Right lung (tissue), 2 donors: ENCODE measurements at regions not wholly inside any gene's neighbourhood (a gene's known extent, or its start where the extent isn't known, plus 50 kb on each side); places are given as distances from the start of the nearest gene placed in this dataset.

ENCODE experiments used
- DNase-seq, 2 donors: peaks; one replicate each; pipeline ENCODE4 v3.0.0-alpha.2; 2013

DNA sequence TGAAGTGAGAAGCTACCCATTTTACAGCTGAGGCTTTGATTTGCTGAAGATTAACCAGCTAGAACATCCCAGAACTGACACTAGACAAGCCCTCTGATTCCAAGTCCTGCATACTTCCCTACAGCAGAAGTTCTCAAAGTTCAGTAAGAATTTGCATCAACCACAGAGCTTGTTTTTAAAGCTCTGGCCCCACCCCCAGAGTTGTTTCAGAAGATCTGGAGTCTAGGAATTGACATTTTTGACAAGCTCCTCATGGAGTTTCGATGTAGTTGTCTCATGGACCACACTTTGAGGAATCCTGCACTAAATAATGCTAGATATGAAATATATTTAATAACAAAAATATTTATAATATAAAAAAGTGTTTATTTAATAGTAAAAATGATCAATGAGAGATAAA, 120.3 kb upstream of the ADAMTS18 start:
- DNase-seq, result no peak

DNA sequence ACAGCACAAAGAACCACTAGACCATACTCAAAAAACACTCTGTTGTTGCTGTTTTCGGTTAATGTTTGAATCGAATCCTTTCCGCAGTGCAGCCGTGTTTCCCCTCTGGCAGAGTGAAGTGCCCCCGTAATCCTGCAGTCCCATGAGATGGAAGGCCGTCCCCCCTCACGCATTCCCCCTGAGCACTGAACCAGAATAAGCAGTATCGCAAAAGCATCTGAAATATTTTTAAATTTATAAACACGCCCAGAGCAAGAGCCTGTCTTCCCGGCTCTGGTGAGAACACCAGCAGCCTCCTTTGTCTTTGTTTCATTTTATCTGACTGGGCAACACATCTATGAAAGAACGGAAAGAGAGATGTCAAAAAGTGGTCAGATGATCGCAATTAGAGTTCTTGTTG, 121.0 kb upstream of the ADAMTS18 start:
- no peak for DNase-seq

DNA sequence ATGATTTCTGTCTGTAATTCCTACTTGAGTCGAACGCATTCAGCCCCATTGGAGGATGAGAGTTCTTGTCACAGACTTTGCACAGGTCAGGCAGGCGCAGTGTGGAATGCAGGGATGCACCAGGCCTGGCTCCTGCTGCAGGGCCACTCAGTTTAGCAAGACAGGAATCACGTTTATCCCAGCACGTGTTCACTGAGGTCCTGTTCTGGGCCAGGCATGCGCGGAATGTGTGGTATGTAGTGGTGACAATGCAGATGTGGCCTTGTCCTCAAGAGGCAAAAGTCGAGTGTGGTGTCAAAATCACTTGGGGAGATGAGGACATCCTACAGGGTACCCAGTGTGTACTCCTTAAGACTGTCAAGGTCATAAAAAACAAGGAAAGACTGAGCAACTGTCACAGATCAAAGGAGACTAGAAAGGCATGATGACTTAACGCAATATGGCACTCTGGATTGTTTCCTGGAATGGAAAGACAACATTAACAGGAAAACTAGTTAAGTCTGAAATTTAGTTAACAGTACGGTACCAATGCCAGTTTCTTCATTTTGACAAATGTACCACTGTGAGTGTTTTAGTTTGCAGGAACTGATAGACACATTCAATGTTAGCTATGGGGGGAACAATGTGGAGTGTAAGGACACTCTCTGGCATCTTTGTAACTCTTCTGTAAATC, 121.5 kb upstream of the ADAMTS18 start:
- no peak for DNase-seq

DNA sequence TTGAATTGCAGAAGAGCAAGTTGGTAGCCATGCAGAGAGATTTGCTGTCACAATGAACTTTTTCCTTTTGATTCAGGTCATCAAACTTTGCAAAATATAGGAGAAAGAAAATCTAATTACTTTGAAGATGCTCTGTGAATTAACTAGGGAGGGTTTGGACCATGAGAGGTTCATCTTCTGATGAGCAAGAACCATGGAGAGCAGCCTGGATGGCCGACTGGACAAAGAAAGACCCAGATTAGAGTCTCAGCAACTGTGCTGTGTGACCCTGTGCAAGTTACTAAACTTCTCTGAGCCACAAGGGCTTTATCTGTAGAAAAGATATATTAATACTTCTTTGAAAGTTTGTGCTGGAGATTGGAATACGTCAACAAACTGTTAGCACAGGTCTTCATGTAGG, 122.6 kb upstream of the ADAMTS18 start:
- DNase-seq, result no peak

DNA sequence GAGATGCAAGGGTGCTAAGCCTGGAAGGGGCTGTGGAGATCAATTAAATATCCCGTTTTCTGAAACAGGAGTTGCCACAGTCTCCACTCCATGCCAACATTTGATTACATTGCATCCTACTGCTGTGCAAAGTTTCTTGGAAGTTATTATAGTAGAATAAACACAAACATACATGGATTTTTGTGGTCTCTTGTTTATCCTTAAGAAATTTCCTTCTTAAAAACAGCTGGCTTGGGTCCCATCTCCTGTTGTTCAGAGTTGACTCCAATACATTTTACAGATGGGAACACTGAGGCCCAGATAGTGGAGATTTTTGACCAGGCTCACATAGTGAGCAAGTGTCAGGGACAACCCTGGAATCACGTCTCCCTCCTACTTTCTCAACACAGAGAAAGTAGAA, 124.0 kb upstream of the ADAMTS18 start:
- no peak for DNase-seq

DNA sequence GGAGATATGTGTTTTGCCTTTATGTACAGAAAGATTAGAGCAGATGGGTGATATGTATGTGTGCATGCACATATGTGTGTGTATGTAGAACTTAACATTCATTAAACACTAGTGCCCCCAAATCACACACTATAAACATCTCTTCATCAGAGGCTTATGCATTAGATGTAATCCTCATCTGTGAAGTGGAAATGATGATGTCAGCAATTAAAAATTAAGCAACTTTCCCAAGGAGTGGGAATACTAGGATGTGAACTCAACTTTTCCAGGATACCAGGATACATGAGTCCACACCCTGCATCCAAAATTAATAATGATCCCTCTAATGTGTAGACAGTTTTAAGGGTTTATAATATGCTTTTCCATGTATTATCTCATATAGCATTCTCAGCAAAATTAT, 127.7 kb upstream of the ADAMTS18 start:
- DNase-seq, result no peak

DNA sequence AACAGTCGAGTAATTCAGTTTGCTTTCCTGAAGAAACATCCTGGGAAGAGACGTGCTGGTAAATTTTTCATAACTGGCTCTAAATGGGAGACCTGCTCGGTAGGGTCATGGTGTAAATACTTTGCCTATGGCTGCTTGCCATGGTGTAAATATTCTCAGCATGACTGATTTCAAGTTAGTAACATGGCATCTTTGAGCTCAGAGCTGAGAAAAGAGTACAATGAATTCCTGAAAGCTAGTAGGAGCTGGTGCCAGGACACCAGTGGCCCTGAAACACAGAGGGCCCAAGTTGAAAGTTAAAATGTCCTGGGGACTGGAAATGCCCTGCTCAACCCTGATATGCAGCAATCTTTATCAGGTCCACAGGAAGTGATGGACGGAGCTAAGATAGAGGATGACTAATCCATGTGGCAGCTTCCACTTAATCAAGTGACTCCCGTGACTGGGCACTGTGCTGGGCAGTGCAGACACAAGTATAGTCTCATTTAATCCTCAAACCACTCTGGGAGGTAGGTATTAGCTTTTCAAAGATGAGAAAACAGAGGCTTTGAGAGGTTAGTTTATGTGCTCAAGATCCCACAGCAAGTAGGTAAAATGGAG, 130.1 kb upstream of the ADAMTS18 start:
- DNase-seq, result no peak

DNA sequence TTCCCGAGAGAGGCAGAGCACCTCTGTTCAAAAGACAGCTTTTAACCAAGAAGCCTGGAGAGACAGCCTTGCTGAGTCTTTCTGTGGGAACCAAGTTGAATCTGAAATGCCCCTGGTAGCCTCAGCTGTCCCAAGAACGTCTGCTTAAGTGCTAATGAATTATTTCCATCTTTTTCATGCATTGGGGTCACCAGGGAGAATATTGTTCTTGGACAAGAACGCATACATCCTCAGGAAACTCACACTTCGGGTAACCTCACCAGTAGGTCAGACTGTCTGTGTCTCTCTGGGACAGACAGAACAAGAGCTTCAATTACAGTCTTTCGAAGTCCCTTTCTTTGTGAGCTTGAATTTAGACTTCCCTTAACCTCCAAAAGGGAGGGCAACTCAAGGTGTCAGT, 134.6 kb upstream of the ADAMTS18 start:
- DNase-seq, result no peak

DNA sequence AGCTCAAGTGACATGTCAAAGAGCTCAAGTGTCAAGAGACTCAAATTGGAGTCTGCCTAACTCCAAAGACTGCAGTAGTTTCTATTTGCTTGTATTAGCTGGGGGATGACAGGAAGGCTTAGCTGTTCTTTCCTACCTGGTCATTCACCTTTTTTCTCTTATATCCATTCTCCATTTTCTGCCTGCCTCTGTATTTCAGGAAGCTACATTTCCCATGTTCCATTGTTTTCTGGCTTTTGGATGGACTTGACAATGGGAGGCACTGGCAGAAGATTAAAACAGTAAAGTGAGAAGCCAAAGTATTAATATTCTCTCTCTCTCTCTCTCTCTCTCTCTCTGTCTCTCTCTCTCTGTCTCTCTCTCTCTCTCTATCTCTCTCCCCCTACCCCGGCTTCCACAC, 135.7 kb upstream of the ADAMTS18 start:
- DNase-seq, result no peak

DNA sequence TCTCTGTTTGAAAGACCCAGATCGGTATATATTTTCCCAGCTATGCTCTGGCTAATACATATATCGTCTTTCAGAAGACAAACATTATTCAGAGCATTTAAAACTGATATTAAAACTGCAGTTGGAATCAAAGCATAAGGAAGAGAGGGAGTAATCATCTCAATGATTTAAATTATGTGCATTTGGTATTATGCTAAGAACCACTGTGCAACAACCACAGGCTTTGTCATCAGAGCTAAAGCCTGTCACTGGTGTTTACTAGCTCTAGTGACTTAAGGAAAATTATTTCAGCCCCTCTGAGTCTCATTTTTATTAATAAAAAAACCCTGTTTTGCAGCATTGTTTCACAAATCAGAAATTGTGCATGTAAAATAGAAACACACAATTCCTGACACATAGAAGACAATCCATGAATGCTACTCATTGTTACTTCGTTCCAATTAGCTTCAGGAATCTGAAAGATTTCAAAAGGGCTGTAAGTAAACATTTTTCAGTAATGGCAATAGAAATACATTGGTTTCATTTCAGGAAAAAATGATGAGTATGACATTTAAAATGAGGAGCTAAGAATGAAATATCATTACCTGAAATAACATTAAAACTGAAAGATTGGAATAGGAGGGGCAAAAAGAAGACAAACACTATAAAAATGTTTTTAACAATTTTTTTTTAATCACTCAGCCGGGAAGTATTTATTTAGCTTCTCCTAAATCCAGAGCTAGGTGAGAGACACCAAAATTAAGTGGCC, 136.5 kb upstream of the ADAMTS18 start:
- no peak for DNase-seq

DNA sequence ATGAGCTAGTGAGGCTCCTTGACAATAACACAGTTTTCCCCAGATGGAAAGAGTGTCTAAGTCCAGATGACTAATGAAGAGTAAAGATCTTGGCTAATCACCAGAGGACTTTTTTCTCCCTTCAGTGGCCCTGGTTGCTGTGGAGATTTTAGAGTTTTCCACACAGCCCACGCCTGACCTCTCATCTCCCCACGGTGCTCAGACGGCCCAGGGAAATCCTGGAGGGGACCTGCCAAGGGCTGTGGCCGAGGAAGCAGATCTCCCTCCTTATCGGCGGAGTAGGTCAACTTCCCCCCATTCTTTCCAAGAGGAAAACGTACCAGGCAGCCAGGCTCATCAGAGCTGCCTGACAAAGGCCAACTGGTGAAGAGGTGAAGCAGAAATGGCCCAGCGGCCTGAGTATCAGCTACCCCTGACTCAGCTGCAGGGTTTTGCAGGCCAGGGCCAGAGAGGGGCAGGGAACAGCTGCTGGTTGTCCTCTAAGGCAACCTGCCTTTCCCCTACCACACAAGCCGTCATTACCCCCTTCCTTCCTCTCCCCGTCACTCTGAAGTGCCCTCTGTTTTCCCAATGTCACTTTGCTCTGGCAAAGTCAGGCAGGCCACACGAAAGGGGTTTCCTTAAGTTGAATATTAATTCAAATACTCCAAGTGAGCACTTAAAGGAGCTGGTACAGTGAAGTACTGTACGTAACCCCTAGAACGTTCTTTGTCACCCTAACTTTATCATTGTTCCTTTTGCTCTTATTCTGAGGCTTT, 140.2 kb upstream of the ADAMTS18 start:
- peak; percentile 34 to 36 for DNase-seq

DNA sequence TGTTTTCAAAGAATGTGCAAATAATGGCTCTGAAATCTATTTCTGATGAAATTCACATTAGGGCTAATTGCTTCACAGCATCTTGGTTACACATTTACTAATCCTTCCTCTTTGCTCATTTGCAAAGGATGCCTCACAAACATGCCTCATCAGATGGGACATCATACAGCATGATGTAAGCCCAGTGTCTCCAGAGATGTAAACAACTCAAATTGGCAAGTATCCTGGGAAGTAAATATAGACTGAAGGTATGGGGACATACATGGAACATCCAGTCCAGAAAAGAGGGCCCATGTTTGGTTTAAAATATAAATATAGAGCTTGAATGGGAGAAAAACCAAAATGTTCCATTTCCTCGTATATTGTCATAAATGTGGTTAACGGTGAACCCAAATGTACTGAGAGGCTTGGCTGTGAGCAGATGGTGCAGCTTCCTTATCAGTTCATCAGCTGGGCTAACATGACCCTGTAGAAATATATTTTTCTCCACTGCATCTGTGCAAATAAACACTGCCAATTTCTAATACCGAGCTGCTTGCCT, 142.9 kb upstream of the NUDT7 start:
- peak; percentile 50 for DNase-seq

DNA sequence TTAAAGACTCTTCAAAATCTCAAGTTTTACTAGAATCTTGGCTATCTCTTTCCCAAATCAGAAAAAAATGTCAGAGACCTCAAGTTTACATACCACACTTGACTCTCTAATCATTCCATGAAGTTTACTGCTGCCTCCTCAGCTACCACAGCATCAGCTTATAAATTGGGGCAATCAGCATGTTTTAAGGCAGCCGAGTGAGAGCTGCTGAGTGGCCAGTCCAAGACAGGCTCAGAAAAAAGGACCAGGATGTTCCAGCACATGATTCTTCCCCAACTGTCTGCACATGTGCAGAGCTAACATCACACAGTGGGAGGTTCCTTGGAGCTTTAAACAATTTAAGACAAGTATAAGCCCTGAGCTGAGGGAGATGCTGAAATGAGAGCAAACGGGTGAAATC, 140.6 kb upstream of the NUDT7 start:
- no peak for DNase-seq

DNA sequence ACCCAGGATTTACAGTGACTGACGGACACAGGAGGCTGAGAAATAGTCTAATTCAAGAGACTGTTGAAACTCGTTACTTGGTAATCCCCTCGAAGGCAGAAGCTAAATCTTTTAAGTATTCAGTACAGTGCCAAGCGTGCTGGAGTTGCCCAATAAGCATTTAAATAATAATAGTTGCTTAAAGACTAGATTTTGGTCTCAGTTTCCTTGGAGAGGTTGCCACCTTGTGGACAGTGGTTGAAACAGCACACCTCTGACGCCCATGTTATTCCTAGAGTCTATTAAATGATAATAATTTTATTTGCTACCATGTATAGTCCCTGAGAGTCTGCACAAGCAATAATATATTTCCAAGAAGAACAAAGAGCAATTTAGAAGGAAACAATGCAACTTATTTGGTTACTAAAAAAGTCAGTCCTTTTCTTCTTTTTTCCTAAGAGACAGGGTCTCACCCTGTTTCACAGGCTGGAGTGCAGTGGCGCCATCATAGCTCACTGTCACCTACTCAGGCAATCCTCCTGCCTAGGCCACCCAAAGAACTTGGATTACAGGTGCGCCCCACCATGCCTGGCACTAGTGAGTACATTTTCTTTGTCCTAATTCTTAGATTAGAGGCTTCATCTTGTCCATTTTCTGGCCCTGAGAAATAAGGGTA, 138.0 kb upstream of the NUDT7 start:
- peak in 1 of 2 donors; percentile 58 for DNase-seq

DNA sequence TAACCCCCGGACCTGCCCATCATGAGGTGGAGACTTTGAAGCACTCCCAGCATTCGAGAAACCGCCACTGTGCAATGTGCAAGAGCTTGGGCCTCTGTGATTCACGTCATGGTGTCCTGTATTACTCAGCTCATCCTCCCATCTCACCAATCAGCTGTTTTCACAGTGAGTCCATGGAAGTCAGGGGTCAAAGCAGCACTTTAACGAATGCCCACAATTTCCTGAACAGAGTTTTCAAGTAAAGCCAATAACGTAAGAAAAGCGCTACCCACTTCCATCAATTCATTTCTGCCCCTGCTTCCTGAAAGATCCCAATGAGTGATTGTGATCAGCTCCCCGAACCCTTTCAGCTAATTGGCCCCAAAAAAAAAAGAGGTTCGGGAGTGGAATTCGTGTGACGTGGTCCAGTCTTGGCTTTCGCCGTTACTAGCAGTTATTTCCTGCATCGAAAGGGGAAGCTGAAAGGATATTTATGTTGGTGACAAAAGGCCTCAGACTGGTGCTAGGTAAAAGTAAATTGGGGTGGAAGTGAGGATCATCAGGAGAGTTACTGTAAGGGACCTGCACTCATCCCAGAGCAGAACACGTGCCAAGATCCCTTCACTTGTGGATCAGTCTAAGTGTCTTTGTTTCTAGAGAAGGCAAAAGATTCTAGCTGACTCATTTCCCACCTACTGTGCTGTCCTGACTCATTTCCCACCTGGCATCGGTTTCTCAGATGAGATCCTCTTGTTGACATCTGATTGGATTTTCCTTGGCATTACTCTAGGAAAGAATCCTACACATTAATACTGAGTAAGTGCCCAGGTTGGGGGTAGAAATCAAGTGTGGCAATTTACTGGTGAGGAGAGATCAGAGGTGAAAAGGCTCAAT, 136.7 kb upstream of the NUDT7 start:
- DNase-seq, result no peak

DNA sequence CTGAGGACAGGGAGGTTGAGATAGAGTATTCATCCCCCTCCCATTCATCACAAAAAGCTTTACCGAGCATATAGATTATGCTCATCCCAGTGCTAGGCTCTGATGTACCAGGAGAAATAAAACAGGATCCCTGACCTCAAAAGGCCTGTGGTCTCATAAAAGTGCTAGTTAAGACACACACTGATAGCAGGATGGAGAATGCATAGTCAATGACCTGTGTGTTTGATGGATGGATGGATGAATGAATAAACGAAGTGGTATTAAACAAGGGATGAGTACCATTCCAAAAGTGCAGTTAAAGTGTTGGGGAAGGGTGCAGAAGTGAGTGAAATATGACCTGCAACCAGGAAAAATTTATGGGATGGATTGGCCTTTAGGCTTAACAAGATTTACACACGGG, 133.9 kb upstream of the NUDT7 start:
- DNase-seq, result no peak

DNA sequence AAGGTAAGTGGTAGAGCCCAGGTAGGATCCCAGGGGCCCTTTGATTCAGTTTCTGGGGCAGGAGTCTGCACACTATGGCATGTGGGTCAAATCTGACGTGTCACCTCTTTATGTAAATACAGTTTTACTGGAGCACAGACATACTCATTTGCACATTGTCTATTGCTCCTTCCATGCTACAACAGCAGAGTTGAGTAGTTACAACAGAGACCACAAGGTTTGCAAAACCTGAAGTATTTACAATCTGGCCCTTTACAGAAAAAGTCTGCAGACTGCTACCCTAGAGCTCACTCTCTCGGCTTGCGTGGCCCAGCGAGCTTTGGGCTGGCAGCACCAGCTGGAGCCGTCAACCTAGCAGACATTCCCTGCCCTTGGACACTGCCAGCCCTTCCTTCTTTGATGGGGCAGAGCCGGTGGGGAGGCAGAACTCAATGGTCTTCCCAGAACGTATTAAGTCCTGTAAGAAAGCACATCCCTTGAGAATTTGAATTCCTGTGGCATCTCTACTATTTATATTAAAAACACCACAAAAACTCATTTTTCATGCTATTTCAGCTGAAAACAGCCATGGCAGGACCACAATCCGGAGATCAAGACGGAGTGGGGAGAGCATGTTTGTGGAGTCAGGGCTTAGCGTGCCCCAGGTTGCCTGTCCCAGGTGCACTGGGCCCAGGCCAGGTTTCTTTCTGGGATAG, 133.1 kb upstream of the NUDT7 start:
- DNase-seq, result no peak

DNA sequence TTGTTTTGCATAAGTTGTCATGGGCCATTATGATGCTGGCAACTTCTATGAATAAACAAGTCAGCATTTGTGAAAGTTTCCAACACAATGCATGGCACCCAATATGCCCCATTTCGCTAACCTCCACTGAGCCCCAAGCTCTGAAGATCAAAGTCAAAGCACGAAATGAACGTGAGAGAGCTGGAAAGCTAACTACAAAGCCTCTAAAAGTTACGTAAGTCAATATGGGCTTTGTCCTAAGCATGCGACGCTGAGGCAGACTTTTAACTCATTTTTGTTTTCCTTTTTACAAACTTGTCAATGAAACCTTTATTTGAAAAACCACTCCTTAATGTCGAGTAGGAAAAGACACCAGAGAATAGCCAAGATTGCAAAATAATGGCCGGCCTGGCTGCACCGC, 131.6 kb upstream of the NUDT7 start:
- DNase-seq, result no peak

DNA sequence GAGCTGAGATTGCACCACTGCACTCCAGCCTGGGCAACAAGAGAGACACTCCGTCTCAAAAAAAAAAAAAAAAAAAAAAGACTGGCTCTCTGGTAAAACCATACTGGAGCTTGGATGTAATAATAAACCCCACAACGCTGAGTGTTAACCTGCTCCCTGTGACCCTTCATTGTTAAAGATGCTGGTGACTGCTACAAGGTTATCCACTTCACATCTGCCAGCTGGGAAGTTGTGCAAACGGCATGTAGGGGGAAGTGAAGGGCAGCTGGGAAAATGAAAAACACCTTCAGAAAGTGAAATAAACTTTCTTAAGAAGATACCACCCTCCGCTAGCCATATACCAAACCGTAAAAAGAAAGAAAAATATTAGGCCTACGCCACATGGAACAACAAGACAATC, 131.0 kb upstream of the NUDT7 start:
- DNase-seq, result no peak

DNA sequence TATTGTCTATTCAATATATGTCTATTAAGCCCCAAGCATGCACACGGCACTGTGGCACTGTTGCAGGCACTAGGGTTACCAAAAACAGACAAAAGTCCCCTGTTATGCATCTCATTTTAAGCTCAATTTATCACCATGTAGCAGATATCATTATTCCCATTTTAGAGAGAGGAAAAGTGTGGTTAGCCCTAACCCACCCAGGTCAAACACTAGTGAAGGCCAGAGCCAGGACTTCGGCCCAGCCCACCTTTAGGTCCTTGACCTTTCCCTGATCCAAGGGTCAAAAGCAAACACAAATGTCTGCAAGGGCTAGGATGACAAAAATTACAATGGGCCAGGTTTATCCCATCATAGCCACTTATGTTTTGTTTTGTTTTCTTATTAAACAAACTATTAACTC, 130.3 kb upstream of the NUDT7 start:
- DNase-seq, result no peak
